Body of pancreas (tissue), 4 donors: ENCODE measurements at regions not wholly inside any gene's neighbourhood (a gene's known extent, or its start where the extent isn't known, plus 50 kb on each side); places are given as distances from the start of the nearest gene placed in this dataset.

ENCODE experiments used
- ATAC-seq: fragments of 150-250 bp; one replicate; pipeline ENCODE4 v1.9.1; 2016
- DNase-seq, 4 donors: peaks; one replicate each; pipeline ENCODE4 v3.0.0-alpha.2; 2019
- H3K27ac ChIP-seq, 4 donors: fragments of 200-600 bp; sonication (generic); 1 replicate in 3 of 4; 2 replicates in 1 of 4; pipeline versions ENCODE4 v1.5.1 to v1.6.1; 2016 to 2019; ENCODE audit warnings: mild to moderate bottlenecking in 1 of 4, mixed read lengths in 1 of 4, moderate library complexity in 1 of 4
- H3K27me3 ChIP-seq, 2 donors: fragments of 200-600 bp; sonication (generic); one replicate each; pipeline ENCODE4 v1.6.0; 2016; ENCODE audit warnings: mild to moderate bottlenecking in 1 of 2
- H3K36me3 ChIP-seq, 2 donors: fragments of 200-600 bp; sonication (generic); replicated peaks in 1 of 2; 2 replicates each; pipeline ENCODE4 v1.5.1; 2016; ENCODE audit warnings: low read depth in 2 of 2; ENCODE audit not compliant: insufficient read depth in 1 of 2
- H3K4me1 ChIP-seq: fragments of 200-600 bp; sonication (generic); one replicate; pipeline ENCODE4 v1.6.0; 2016
- H3K4me3 ChIP-seq, 2 donors: fragments of 200-600 bp; sonication (generic); 1 replicate in 1 of 2; 2 replicates in 1 of 2; pipeline ENCODE4 v1.5.1; 2016 to 2019
- H3K9me3 ChIP-seq, 3 donors: fragments of 200-600 bp; sonication (generic); 1 replicate in 2 of 3; 2 replicates in 1 of 3; pipeline ENCODE4 v1.5.1; 2016
- CTCF ChIP-seq, 7 experiments: fragments of 450-650 bp in 4 of 7; fragments of 200-600 bp in 3 of 7; sonication (generic) in 3 of 7; IDR thresholded peaks; one replicate each; pipeline ENCODE4 v1.5.1; 2016 to 2019; ENCODE audit warnings: antibody characterized with exemption in 7 of 7
- POLR2A ChIP-seq, 3 donors: fragments of 450-650 bp; IDR thresholded peaks; one replicate each; pipeline ENCODE4 v1.6.1; 2016; ENCODE audit warnings: antibody characterized with exemption in 3 of 3, mild to moderate bottlenecking in 2 of 3
- WGBS, 2 donors: methylation state at CpG; one replicate each; pipeline ENCODE4 v1.1.5; 2017; 5-methylcytosine and 5-hydroxymethylcytosine counted together
- intact Hi-C: fragments of 100-400 bp; cut with DNase I; formaldehyde crosslinking; loops from one replicate; pipeline ENCODE4 v1.15.1; 2023

- H3K4me3 ChIP-seq: no peak overlapping the region
- no peaks in the 10 kb centered on the region for H3K27me3 ChIP-seq
- ATAC-seq (no peak), DNase-seq (no peak)
- no peak overlapping the region for H3K27ac ChIP-seq
- H3K4me1 ChIP-seq: no peaks in the 10 kb centered on the region
- intact Hi-C loops: no loop called here
- WGBS, 2 donors: 65 to 76% methylated on average over 3 of the region's 3 CpGs
- H3K9me3 ChIP-seq: no peaks in the 10 kb centered on the region
- no peak for TF ChIP-seq CTCF (IDR thresholded peaks at IDR 0.05)
- no peak for TF ChIP-seq POLR2A (IDR thresholded peaks at IDR 0.05)
- H3K36me3 ChIP-seq: no peaks in the 10 kb centered on the region
These were observed 102.4 kb upstream of the DLGAP1 start for GRCh38 chr18:4557502-4557901.

GRCh38 chr18:4551001-4551360 is 95.9 kb upstream of the DLGAP1 start:
- Histone ChIP-seq H3K36me3 (no peaks in the 10 kb centered on the region), H3K27ac (no peak overlapping the region), H3K4me1 (no peaks in the 10 kb centered on the region), H3K9me3 (no peaks in the 10 kb centered on the region), H3K27me3 (no peaks in the 10 kb centered on the region), H3K4me3 (no peak overlapping the region)
- intact Hi-C loops: no loop called here
- DNase-seq: no peak
- ATAC-seq: no peak
- TF ChIP-seq POLR2A (IDR thresholded peaks at IDR 0.05): no peak
- TF ChIP-seq CTCF (IDR thresholded peaks at IDR 0.05): no peak
- 37% methylated on average over 1 of the region's 1 CpG for WGBS, 2 donors

- ATAC-seq (no peak), DNase-seq (no peak)
- Histone ChIP-seq H3K4me1 (no peaks in the 10 kb centered on the region), H3K36me3 (no peaks in the 10 kb centered on the region), H3K4me3 (no peak overlapping the region), H3K27ac (no peak overlapping the region), H3K9me3 (no peaks in the 10 kb centered on the region), H3K27me3 (no peaks in the 10 kb centered on the region)
- intact Hi-C loops: no loop called here
- no peak for TF ChIP-seq CTCF (IDR thresholded peaks at IDR 0.05)
- TF ChIP-seq POLR2A (IDR thresholded peaks at IDR 0.05): no peak
These were observed 94.2 kb upstream of the DLGAP1 start for GRCh38 chr18:4549164-4549872.

- intact Hi-C loops: no loop called here
- TF ChIP-seq POLR2A (IDR thresholded peaks at IDR 0.05) (no peak), CTCF (IDR thresholded peaks at IDR 0.05) (no peak)
- no peak for ATAC-seq
- Histone ChIP-seq H3K27ac (no peak overlapping the region), H3K9me3 (no peaks in the 10 kb centered on the region), H3K36me3 (no peaks in the 10 kb centered on the region), H3K4me3 (no peak overlapping the region), H3K27me3 (no peaks in the 10 kb centered on the region), H3K4me1 (no peaks in the 10 kb centered on the region)
- 56 to 63% methylated on average over 6 of the region's 6 CpGs for WGBS, 2 donors
- DNase-seq: no peak
These were observed 92.0 kb upstream of the DLGAP1 start for GRCh38 chr18:4547126-4547525.

- Histone ChIP-seq H3K4me1 (no peaks in the 10 kb centered on the region), H3K9me3 (no peaks in the 10 kb centered on the region), H3K36me3 (no peaks in the 10 kb centered on the region), H3K27ac (no peak overlapping the region), H3K27me3 (no peaks in the 10 kb centered on the region), H3K4me3 (no peak overlapping the region)
- ATAC-seq (no peak), DNase-seq (no peak)
- intact Hi-C loops: no loop called here
- 62 to 72% methylated on average over 6 of the region's 6 CpGs for WGBS, 2 donors
- TF ChIP-seq POLR2A (IDR thresholded peaks at IDR 0.05): no peak
- no peak for TF ChIP-seq CTCF (IDR thresholded peaks at IDR 0.05)
These were observed 89.0 kb upstream of the DLGAP1 start for GRCh38 chr18:4544142-4544541.
